ENCODE measurements at regions not wholly inside any gene's neighbourhood (a gene's known extent, or its start where the extent isn't known, plus 50 kb on each side); places are given as distances from the start of the nearest gene placed in this dataset.
A peak's percentile ranks its signal among the peaks of the same experiment; 100 is the strongest.

DNA sequence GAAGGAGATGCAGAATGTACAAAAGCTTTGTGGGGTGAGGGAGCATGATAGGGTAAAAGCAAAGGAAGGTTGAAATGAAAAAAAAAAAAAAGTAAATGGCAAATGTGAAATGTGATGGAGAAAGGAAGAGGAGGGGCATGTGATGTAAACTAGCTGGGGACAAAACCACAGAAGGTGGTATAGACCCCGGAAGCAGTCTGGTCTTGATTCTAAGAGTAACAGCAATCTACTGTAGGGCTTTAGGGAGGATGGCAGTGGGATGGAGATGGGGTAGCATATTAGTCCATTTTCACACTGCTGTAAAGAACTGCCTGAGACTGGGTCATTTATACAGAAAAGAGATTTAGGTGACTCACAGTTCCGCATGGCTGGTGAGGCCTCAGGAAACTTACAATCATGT lies 362.0 kb downstream of the SOCS6 start:
- H3K36me3 ChIP-seq (ENCODE audit: control insufficient read depth in 1 of 2, insufficient read depth in 2 of 2, low read length in 2 of 2) = no peaks in the 10 kb centered on the region
- H2BK120ac ChIP-seq (ENCODE audit: insufficient read depth, low read length, poor library complexity) = no peak overlapping the region
- no peak overlapping the region for H4K8ac ChIP-seq (ENCODE audit: low read depth, low read length)
- no peaks in the 10 kb centered on the region for H3K79me2 ChIP-seq (ENCODE audit: control insufficient read depth, insufficient read depth, low read length, poor library complexity)
- no peak overlapping the region for H2BK12ac ChIP-seq (ENCODE audit: low read length)
- no peak overlapping the region for H4K91ac ChIP-seq (ENCODE audit: low read depth, low read length)
- H3K27me3 ChIP-seq (ENCODE audit: insufficient read depth, low read length) = no peaks in the 10 kb centered on the region
- no peak overlapping the region for H3K4me3 ChIP-seq (ENCODE audit: low read depth, low read length)
- no peak overlapping the region for H3K14ac ChIP-seq (ENCODE audit: low read length)
- DNase-seq = no peak
- no peak overlapping the region for H3K23ac ChIP-seq (ENCODE audit: low read length)
- no peaks in the 10 kb centered on the region for H3K79me1 ChIP-seq (ENCODE audit: low read length)
- H4K12ac ChIP-seq (ENCODE audit: low read depth, low read length) = no peak overlapping the region
- no CpG with 5 or more reads among the region's 2 CpGs for WGBS (ENCODE audit: extremely low coverage, insufficient coverage, insufficient read length)
- no peak overlapping the region for H2AK5ac ChIP-seq (ENCODE audit: low read length)
- H2AFZ ChIP-seq (ENCODE audit: insufficient read depth, low read length, poor library complexity) = no peak overlapping the region
- no peak overlapping the region for H3K4me2 ChIP-seq (ENCODE audit: low read length)
- H3K27ac ChIP-seq (ENCODE audit: low read depth, low read length) = no peak overlapping the region
- no peak overlapping the region for H3K4ac ChIP-seq (ENCODE audit: low read depth, low read length)
- H3K9me3 ChIP-seq (ENCODE audit: insufficient read depth, low read depth, low read length) = peaks cover 2% of the 10 kb centered on the region
- no peaks in the 10 kb centered on the region for H3K4me1 ChIP-seq (ENCODE audit: control insufficient read depth in 1 of 2, insufficient read depth in 2 of 2, low read length in 2 of 2)
- H2BK5ac ChIP-seq (ENCODE audit: low read depth, low read length, poor library complexity) = no peak overlapping the region
- H3K9ac ChIP-seq (ENCODE audit: low read length) = no peak overlapping the region
- no peak overlapping the region for H3K18ac ChIP-seq (ENCODE audit: low read length)

- peak; percentile 16 to 58 for DNase-seq
- H4K8ac ChIP-seq (ENCODE audit: low read depth, low read length) = no peak overlapping the region
- H2AFZ ChIP-seq (ENCODE audit: insufficient read depth, low read length, poor library complexity) = no peak overlapping the region
- H3K18ac ChIP-seq (ENCODE audit: low read length) = no peak overlapping the region
- H2BK5ac ChIP-seq (ENCODE audit: low read depth, low read length, poor library complexity) = no peak overlapping the region
- no peaks in the 10 kb centered on the region for H3K27me3 ChIP-seq (ENCODE audit: insufficient read depth, low read length)
- H3K4me1 ChIP-seq (ENCODE audit: control insufficient read depth in 1 of 2, insufficient read depth in 2 of 2, low read length in 2 of 2) = no peaks in the 10 kb centered on the region
- H3K4me3 ChIP-seq (ENCODE audit: low read depth, low read length) = no peak overlapping the region
- no CpG with 5 or more reads among the region's 7 CpGs for WGBS (ENCODE audit: extremely low coverage, insufficient coverage, insufficient read length)
- H3K4me2 ChIP-seq (ENCODE audit: low read length) = no peak overlapping the region
- no peaks in the 10 kb centered on the region for H3K79me1 ChIP-seq (ENCODE audit: low read length)
- H3K23ac ChIP-seq (ENCODE audit: low read length) = no peak overlapping the region
- H2BK12ac ChIP-seq (ENCODE audit: low read length) = no peak overlapping the region
- no peaks in the 10 kb centered on the region for H3K79me2 ChIP-seq (ENCODE audit: control insufficient read depth, insufficient read depth, low read length, poor library complexity)
- H3K4ac ChIP-seq (ENCODE audit: low read depth, low read length) = no peak overlapping the region
- H4K91ac ChIP-seq (ENCODE audit: low read depth, low read length) = no peak overlapping the region
- no peak overlapping the region for H4K12ac ChIP-seq (ENCODE audit: low read depth, low read length)
- no peaks in the 10 kb centered on the region for H3K36me3 ChIP-seq (ENCODE audit: control insufficient read depth in 1 of 2, insufficient read depth in 2 of 2, low read length in 2 of 2)
- no peak overlapping the region for H3K9ac ChIP-seq (ENCODE audit: low read length)
- H2AK5ac ChIP-seq (ENCODE audit: low read length) = no peak overlapping the region
- H2BK120ac ChIP-seq (ENCODE audit: insufficient read depth, low read length, poor library complexity) = no peak overlapping the region
- no peak overlapping the region for H3K14ac ChIP-seq (ENCODE audit: low read length)
- no peaks in the 10 kb centered on the region for H3K9me3 ChIP-seq (ENCODE audit: insufficient read depth, low read depth, low read length)
- no peak overlapping the region for H3K27ac ChIP-seq (ENCODE audit: low read depth, low read length)
These were observed 360.8 kb downstream of the SOCS6 start for GRCh38 chr18:70649683-70650082.

DNA sequence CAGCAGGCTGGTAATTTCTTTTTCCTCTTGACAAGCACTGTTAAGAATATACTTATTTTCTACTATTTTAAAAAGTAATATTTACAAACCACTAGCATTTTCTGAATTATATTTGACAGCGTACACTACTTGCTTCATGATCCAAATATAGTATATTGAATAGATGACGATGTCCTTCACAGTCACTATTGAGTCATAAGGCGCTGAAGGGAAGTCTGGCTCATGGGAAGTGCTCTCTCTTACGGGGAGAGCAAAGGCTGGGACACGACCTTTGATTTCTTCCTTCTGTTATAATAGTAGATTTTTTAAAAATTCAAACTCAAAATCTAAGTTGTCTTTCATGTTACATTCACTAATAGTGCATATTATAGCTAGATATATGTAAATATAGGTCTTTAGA lies 357.1 kb downstream of the SOCS6 start:
- Histone ChIP-seq H3K9ac (ENCODE audit: low read length) (no peak overlapping the region), H3K23ac (ENCODE audit: low read length) (no peak overlapping the region), H4K91ac (ENCODE audit: low read depth, low read length) (no peak overlapping the region), H3K9me3 (ENCODE audit: insufficient read depth, low read depth, low read length) (no peaks in the 10 kb centered on the region), H3K4me2 (ENCODE audit: low read length) (no peak overlapping the region), H4K8ac (ENCODE audit: low read depth, low read length) (no peak overlapping the region), H2BK5ac (ENCODE audit: low read depth, low read length, poor library complexity) (no peak overlapping the region), H2BK120ac (ENCODE audit: insufficient read depth, low read length, poor library complexity) (no peak overlapping the region), H3K14ac (ENCODE audit: low read length) (no peak overlapping the region), H3K4ac (ENCODE audit: low read depth, low read length) (no peak overlapping the region), H4K12ac (ENCODE audit: low read depth, low read length) (no peak overlapping the region), H3K4me3 (ENCODE audit: low read depth, low read length) (no peak overlapping the region), H3K27me3 (ENCODE audit: insufficient read depth, low read length) (no peaks in the 10 kb centered on the region), H3K18ac (ENCODE audit: low read length) (no peak overlapping the region), H3K79me1 (ENCODE audit: low read length) (no peaks in the 10 kb centered on the region), H3K4me1 (ENCODE audit: control insufficient read depth in 1 of 2, insufficient read depth in 2 of 2, low read length in 2 of 2) (no peaks in the 10 kb centered on the region), H3K79me2 (ENCODE audit: control insufficient read depth, insufficient read depth, low read length, poor library complexity) (no peaks in the 10 kb centered on the region), H3K27ac (ENCODE audit: low read depth, low read length) (no peak overlapping the region), H2AFZ (ENCODE audit: insufficient read depth, low read length, poor library complexity) (no peak overlapping the region), H2BK12ac (ENCODE audit: low read length) (no peak overlapping the region), H2AK5ac (ENCODE audit: low read length) (no peak overlapping the region), H3K36me3 (ENCODE audit: control insufficient read depth in 1 of 2, insufficient read depth in 2 of 2, low read length in 2 of 2) (no peaks in the 10 kb centered on the region)
- no CpG with 5 or more reads among the region's 5 CpGs for WGBS (ENCODE audit: extremely low coverage, insufficient coverage, insufficient read length)
- no peak for DNase-seq

- Histone ChIP-seq H3K23ac (ENCODE audit: low read length) (no peak overlapping the region), H2BK120ac (ENCODE audit: insufficient read depth, low read length, poor library complexity) (no peak overlapping the region), H3K4me2 (ENCODE audit: low read length) (no peak overlapping the region), H2BK12ac (ENCODE audit: low read length) (no peak overlapping the region), H3K79me2 (ENCODE audit: control insufficient read depth, insufficient read depth, low read length, poor library complexity) (no peaks in the 10 kb centered on the region), H3K79me1 (ENCODE audit: low read length) (no peaks in the 10 kb centered on the region), H2AFZ (ENCODE audit: insufficient read depth, low read length, poor library complexity) (no peak overlapping the region), H3K4ac (ENCODE audit: low read depth, low read length) (no peak overlapping the region), H3K14ac (ENCODE audit: low read length) (no peak overlapping the region), H4K91ac (ENCODE audit: low read depth, low read length) (no peak overlapping the region), H3K18ac (ENCODE audit: low read length) (no peak overlapping the region), H3K9me3 (ENCODE audit: insufficient read depth, low read depth, low read length) (no peaks in the 10 kb centered on the region), H4K12ac (ENCODE audit: low read depth, low read length) (no peak overlapping the region), H3K27me3 (ENCODE audit: insufficient read depth, low read length) (no peaks in the 10 kb centered on the region), H2BK5ac (ENCODE audit: low read depth, low read length, poor library complexity) (no peak overlapping the region), H3K9ac (ENCODE audit: low read length) (no peak overlapping the region), H3K36me3 (ENCODE audit: control insufficient read depth in 1 of 2, insufficient read depth in 2 of 2, low read length in 2 of 2) (no peaks in the 10 kb centered on the region), H2AK5ac (ENCODE audit: low read length) (no peak overlapping the region), H4K8ac (ENCODE audit: low read depth, low read length) (no peak overlapping the region), H3K4me1 (ENCODE audit: control insufficient read depth in 1 of 2, insufficient read depth in 2 of 2, low read length in 2 of 2) (no peaks in the 10 kb centered on the region), H3K4me3 (ENCODE audit: low read depth, low read length) (no peak overlapping the region), H3K27ac (ENCODE audit: low read depth, low read length) (no peak overlapping the region)
- no peak for DNase-seq
- WGBS (ENCODE audit: extremely low coverage, insufficient coverage, insufficient read length) = no CpG with 5 or more reads among the region's 1 CpG
These were observed 355.0 kb downstream of the SOCS6 start for GRCh38 chr18:70643812-70644211.
